ENCODE measurements at regions not wholly inside any gene's neighbourhood (a gene's known extent, or its start where the extent isn't known, plus 50 kb on each side); places are given as distances from the start of the nearest gene placed in this dataset.

DNA sequence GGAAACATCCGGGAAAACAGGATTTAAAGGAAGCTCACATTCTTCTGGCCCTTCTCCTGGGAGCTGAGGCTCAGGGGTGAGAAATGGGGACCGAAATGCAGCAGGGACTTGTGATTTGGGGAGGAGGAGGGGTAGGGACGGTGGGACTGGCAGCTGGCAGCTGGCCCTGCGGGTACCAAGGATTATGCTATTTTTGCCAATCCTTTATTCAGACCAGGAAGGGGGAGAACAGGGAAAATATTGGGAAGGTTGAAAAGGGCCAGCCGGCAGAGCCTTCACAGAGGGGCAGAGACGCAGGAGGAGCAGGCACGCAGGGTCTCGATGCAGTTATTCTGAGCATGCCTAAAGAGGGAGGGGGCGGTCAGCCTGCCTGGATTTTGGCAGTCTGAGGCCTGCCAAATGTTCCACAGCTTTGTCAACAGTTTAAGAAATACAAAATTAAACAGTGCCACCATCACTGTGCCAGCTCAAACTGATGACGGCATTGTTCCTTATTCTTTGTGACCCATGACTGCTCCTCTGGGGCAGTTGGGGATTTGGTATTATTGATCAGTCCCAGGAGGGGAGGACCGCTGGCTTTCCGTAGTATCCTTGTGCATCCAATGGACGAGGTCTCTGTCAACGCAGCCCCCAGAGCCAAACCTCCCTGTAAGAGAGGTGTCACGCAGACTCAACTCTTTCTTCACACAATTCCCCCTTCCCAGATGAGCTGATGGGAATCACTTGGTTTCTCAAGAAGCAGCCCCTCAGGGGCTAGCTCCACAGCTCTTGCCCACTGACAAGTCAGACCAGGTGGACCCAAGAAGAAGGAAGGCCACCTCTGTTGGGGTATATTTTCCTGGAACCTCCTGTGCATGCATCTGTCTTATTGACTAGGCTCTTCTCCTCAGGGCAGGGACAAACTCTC lies 553.3 kb downstream of the BNC2 start:
- in situ Hi-C loops (cut with HindIII; ENCODE audit: low pct_ligation_motif_present, low sequenced_read_pairs), result no loop called here
- H3K27ac ChIP-seq, result no peak overlapping the region
- H3K36me3 ChIP-seq (replicated peaks), result no peaks in the 10 kb centered on the region
- DNase-seq, result no peak
- TF ChIP-seq, protein P1, sequence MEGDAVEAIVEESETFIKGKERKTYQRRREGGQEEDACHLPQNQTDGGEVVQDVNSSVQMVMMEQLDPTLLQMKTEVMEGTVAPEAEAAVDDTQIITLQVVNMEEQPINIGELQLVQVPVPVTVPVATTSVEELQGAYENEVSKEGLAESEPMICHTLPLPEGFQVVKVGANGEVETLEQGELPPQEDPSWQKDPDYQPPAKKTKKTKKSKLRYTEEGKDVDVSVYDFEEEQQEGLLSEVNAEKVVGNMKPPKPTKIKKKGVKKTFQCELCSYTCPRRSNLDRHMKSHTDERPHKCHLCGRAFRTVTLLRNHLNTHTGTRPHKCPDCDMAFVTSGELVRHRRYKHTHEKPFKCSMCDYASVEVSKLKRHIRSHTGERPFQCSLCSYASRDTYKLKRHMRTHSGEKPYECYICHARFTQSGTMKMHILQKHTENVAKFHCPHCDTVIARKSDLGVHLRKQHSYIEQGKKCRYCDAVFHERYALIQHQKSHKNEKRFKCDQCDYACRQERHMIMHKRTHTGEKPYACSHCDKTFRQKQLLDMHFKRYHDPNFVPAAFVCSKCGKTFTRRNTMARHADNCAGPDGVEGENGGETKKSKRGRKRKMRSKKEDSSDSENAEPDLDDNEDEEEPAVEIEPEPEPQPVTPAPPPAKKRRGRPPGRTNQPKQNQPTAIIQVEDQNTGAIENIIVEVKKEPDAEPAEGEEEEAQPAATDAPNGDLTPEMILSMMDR (IDR thresholded peaks at IDR 0.05; ENCODE audit: low read depth, low read length, missing control alignments), result no peak
- H3K27me3 ChIP-seq (replicated peaks), result no peaks in the 10 kb centered on the region
- no peak overlapping the region for H3K4me3 ChIP-seq (ENCODE audit: low read depth, low read length)

DNA sequence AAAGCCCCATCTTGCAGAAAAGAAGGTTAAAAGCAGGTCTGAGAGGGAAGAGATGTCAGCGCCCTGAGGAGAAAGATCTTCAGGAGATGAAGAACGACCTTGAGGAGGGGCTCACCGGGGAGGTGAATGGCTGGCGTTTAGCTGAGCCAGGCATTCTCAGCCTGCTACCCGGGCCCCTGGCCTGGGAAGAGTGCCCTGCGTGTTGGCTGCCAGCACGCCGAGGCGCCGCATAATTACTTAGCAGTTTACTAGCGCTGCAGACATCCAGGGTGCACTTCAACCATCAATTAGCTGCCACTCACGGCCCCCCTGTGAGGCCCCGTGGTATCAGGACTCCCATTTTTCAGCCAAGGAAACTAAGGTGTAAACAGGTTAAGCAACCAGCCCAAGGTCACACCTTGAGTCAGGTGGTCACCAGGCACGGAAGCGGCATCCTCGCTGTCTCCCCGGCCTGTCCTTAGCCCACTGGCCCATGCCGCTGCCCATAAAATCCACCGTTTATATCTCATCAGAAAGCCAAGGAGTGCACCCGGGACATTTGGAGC lies 551.9 kb downstream of the BNC2 start:
- H3K36me3 ChIP-seq (replicated peaks), result no peaks in the 10 kb centered on the region
- H3K27me3 ChIP-seq (replicated peaks), result no peaks in the 10 kb centered on the region
- no peak for DNase-seq
- H3K27ac ChIP-seq, result no peak overlapping the region
- TF ChIP-seq, protein P1 (IDR thresholded peaks at IDR 0.05; ENCODE audit: low read depth, low read length, missing control alignments), result no peak
- in situ Hi-C loops (cut with HindIII; ENCODE audit: low pct_ligation_motif_present, low sequenced_read_pairs), result no loop called here
- H3K4me3 ChIP-seq (ENCODE audit: low read depth, low read length), result no peak overlapping the region

DNA sequence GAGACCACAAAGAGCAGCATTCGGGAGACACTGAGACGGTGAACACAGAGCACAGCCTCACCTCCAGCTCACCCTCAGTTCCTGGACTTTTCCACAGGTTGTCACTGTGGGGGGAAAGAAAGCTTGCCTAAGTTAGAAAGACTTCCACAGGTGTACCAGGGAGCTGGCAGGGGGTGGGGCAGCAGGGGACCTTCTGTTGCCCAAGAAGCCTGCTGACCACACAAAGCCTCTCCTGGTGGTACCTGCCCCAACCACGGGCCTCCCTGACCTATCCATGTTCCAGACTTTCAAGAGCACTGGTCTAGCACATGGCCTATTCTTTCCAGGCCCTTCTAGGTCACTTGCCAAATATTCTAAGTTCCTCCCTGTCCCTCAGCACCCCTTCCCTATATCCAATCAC lies 550.8 kb downstream of the BNC2 start:
- in situ Hi-C loops (cut with HindIII; ENCODE audit: low pct_ligation_motif_present, low sequenced_read_pairs), result no loop called here
- no peaks in the 10 kb centered on the region for H3K27me3 ChIP-seq (replicated peaks)
- no peak for DNase-seq

DNA sequence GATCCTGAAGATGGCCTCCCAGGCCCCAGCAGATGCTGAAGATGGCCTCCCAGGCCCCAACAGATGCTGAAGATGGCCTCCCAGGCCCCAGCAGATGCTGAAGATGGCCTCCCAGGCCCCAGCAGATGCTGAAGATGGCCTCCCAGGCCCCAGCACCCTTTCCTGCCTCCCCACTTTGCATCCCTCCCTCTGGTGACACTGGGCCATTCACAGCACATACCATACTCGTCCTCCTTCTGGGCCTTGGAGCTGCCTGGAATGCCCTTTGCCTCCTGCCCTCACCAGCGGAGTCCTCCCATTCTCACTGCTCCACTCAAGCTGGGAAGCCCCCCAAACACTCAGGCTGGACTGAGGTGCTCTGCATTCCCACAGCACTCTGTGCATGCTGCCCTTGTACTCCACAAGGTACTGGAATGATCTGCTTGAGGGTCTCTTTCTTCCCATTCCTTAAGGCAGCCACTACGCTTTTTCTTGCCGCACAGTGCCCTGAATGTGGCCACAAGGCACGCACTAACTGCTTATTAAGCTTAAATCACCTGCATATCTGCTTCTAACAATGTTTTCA lies 550.0 kb downstream of the BNC2 start:
- in situ Hi-C loops (cut with HindIII; ENCODE audit: low pct_ligation_motif_present, low sequenced_read_pairs), result no loop called here
- H3K4me3 ChIP-seq (ENCODE audit: low read depth, low read length), result no peak overlapping the region
- H3K27ac ChIP-seq, result no peak overlapping the region
- H3K27me3 ChIP-seq (replicated peaks), result no peaks in the 10 kb centered on the region
- TF ChIP-seq, protein P1 (IDR thresholded peaks at IDR 0.05; ENCODE audit: low read depth, low read length, missing control alignments), result no peak
- no peaks in the 10 kb centered on the region for H3K36me3 ChIP-seq (replicated peaks)
- DNase-seq, result no peak

More for the DNA sequence above, 550.8 kb downstream of the BNC2 start:
- H3K4me3 ChIP-seq (ENCODE audit: low read depth, low read length), result no peak overlapping the region
- no peaks in the 10 kb centered on the region for H3K36me3 ChIP-seq (replicated peaks)
- H3K27ac ChIP-seq, result no peak overlapping the region
- TF ChIP-seq, protein P1 (IDR thresholded peaks at IDR 0.05; ENCODE audit: low read depth, low read length, missing control alignments), result no peak

DNA sequence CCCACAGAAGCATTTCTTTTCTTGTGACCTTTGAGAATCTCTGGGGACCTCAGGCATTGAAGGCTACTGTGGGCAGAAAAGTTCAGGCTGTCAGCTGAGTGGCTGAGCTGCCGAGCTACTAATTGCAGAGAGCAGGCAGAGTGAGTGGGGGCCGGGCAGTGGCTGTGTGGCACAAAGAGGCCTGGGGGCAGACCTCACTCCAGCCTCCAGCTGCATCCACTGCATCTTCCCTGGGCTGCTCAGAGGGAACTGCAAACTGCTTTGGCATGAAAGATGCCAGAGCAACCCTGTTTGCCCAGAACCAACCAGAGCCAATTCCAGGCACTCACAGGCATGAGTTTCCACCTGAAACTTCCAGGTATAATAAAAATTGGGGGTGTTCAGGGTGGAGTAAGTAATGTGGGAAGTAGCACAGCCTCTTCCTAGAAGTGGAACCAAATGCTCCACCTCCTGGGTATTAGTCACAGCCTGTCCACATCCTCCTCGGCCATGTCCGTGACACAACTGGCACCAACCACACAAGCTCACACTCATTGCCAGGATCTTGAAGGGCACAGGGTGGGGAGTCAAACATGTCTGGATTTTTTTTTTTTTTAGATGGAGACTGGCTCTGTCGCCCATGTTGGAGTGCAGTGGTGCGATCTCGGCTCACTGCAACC lies 548.9 kb downstream of the BNC2 start:
- no peak overlapping the region for H3K27ac ChIP-seq
- H3K36me3 ChIP-seq (replicated peaks), result no peaks in the 10 kb centered on the region
- TF ChIP-seq, protein P1 (IDR thresholded peaks at IDR 0.05; ENCODE audit: low read depth, low read length, missing control alignments), result no peak
- no peak for DNase-seq
- H3K27me3 ChIP-seq (replicated peaks), result no peaks in the 10 kb centered on the region
- in situ Hi-C loops (cut with HindIII; ENCODE audit: low pct_ligation_motif_present, low sequenced_read_pairs), result no loop called here
- no peak overlapping the region for H3K4me3 ChIP-seq (ENCODE audit: low read depth, low read length)
